B cell (primary cell): ENCODE measurements at regions not wholly inside any gene's neighbourhood (a gene's known extent, or its start where the extent isn't known, plus 50 kb on each side); places are given as distances from the start of the nearest gene placed in this dataset.

Source experiments
- EZH2 ChIP-seq: IDR thresholded peaks from 2 replicates; pipeline ENCODE4 v1.6.1; 2012; ENCODE audit warnings: borderline replicate concordance, low read depth, mild to moderate bottlenecking, moderate library complexity, low read length; ENCODE audit not compliant: insufficient read depth, poor library complexity, severe bottlenecking
- TF ChIP-seq, protein P1 (sequence below): fragments of 200-600 bp; IDR thresholded peaks from one replicate; pipeline ENCODE4 v1.8.0; 2022; ENCODE audit warnings: antibody characterized with exemption, mild to moderate bottlenecking

- TF ChIP-seq, protein P1, sequence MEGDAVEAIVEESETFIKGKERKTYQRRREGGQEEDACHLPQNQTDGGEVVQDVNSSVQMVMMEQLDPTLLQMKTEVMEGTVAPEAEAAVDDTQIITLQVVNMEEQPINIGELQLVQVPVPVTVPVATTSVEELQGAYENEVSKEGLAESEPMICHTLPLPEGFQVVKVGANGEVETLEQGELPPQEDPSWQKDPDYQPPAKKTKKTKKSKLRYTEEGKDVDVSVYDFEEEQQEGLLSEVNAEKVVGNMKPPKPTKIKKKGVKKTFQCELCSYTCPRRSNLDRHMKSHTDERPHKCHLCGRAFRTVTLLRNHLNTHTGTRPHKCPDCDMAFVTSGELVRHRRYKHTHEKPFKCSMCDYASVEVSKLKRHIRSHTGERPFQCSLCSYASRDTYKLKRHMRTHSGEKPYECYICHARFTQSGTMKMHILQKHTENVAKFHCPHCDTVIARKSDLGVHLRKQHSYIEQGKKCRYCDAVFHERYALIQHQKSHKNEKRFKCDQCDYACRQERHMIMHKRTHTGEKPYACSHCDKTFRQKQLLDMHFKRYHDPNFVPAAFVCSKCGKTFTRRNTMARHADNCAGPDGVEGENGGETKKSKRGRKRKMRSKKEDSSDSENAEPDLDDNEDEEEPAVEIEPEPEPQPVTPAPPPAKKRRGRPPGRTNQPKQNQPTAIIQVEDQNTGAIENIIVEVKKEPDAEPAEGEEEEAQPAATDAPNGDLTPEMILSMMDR = no peak
- no peak for TF ChIP-seq EZH2
Measured at GRCh38 chr5:174431504-174431903, 292.9 kb upstream of the MSX2 start.
